Stimulated activated naive CD4-positive, alpha-beta T cell treated with Interleukin-2 at 50 U/mL for 16 hours (primary cell): ENCODE measurements at regions not wholly inside any gene's neighbourhood (a gene's known extent, or its start where the extent isn't known, plus 50 kb on each side); places are given as distances from the start of the nearest gene placed in this dataset.
"Not testable (repeated sequence)": the region's sequence is repeated elsewhere in the genome, so short reads cannot be mapped to it uniquely, and the experiment has no call there.

Experiments
- DNase-seq: peaks from one replicate; lab custom pipeline; 2025; lab: John Stamatoyannopoulos, UW

- DNase-seq, result no peak
Observed at GRCh38 chr20:59462249-59462648, 142.1 kb upstream of the PHACTR3 start.

- DNase-seq, result no peak
Observed at GRCh38 chr20:59463541-59463940, 140.8 kb upstream of the PHACTR3 start.

GRCh38 chr20:59466107-59466815, 138.1 kb upstream of the PHACTR3 start:
- no peak for DNase-seq

- no peak for DNase-seq
Observed at GRCh38 chr20:59468831-59469230, 135.5 kb upstream of the PHACTR3 start.

GRCh38 chr20:59469267-59470252, 134.8 kb upstream of the PHACTR3 start:
- DNase-seq, result no peak

- DNase-seq, result no peak
Observed at GRCh38 chr20:59470521-59470920, 133.8 kb upstream of the PHACTR3 start.

GRCh38 chr20:59471653-59472421, 132.5 kb upstream of the PHACTR3 start:
- no peak for DNase-seq

GRCh38 chr20:59473742-59474141, 130.6 kb upstream of the PHACTR3 start:
- no peak for DNase-seq

GRCh38 chr20:59481067-59481466, 123.3 kb upstream of the PHACTR3 start:
- no peak for DNase-seq

- DNase-seq, result no peak
Observed at GRCh38 chr20:59481477-59482018, 122.8 kb upstream of the PHACTR3 start.

- DNase-seq, result no peak
Observed at GRCh38 chr20:59482351-59483187, 121.8 kb upstream of the PHACTR3 start.

- DNase-seq, result no peak
Observed at GRCh38 chr20:59483481-59483880, 120.9 kb upstream of the PHACTR3 start.

- no peak for DNase-seq
Observed at GRCh38 chr20:59484228-59484627, 120.1 kb upstream of the PHACTR3 start.

GRCh38 chr20:59485576-59486454, 118.5 kb upstream of the PHACTR3 start:
- no peak for DNase-seq

GRCh38 chr20:59488459-59488858, 115.9 kb upstream of the PHACTR3 start:
- DNase-seq, result not testable (repeated sequence)

- DNase-seq, result not testable (repeated sequence)
Observed at GRCh38 chr20:59490196-59491004, 113.9 kb upstream of the PHACTR3 start.

GRCh38 chr20:59491884-59492283, 112.5 kb upstream of the PHACTR3 start:
- no peak for DNase-seq

- no peak for DNase-seq
Observed at GRCh38 chr20:59493926-59494325, 110.4 kb upstream of the PHACTR3 start.

- no peak for DNase-seq
Observed at GRCh38 chr20:59495166-59495565, 109.2 kb upstream of the PHACTR3 start.
